ENCODE measurements at regions not wholly inside any gene's neighbourhood (a gene's known extent, or its start where the extent isn't known, plus 50 kb on each side); places are given as distances from the start of the nearest gene placed in this dataset.

DNA sequence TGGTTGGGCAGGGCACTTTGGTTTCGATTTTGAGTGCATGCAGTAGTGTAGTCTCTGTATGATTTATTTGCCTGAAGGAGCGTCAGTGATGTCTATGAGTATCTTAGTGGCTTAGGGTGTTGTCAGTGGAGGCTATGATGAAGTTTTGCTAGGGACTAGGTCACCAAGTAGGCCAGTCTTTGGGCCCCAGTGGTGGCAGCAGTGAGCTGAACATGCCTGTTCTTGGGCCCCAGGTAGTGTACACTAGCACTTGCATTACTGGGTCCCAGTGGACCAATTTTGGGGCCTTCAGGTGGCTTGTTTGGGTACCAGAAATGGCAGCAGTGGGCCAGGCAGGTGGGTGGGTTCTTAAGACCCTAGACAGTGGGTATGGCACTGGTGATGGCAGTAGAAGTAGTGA is 598.7 kb upstream of the SPRY2 start:
- peaks cover 2% of the 10 kb centered on the region for H3K9me3 Mint-ChIP-seq (ENCODE audit: insufficient read depth)
- no peak overlapping the region for H3K27ac ChIP-seq (ENCODE audit: low read length in 2 of 2)
- no peaks in the 10 kb centered on the region for H3K27me3 Mint-ChIP-seq
- H3K4me2 ChIP-seq (replicated peaks; ENCODE audit: low read depth, low read length, poor library complexity, severe bottlenecking), result no peak overlapping the region
- no peaks in the 10 kb centered on the region for H4K20me1 ChIP-seq (ENCODE audit: control insufficient read depth, insufficient read depth, low read length, poor library complexity, severe bottlenecking)
- H3K4me1 ChIP-seq (ENCODE audit: control insufficient read depth in 2 of 2, insufficient read depth in 2 of 2, low read length in 2 of 2), result no peaks in the 10 kb centered on the region
- TF ChIP-seq EZH2 (IDR thresholded peaks at IDR 0.05; ENCODE audit: borderline replicate concordance, insufficient read depth, low read depth, low read length, poor library complexity, severe bottlenecking), result no peak
- H3K4me1 Mint-ChIP-seq, result no peaks in the 10 kb centered on the region
- ATAC-seq (ENCODE audit: low read depth), result no peak
- 66% methylated on average over 2 of the region's 2 CpGs for WGBS (ENCODE audit: insufficient coverage)
- peaks cover 0 to 1% (median 0%) of the 10 kb centered on the region in 3 donors for H3K9me3 ChIP-seq (ENCODE audit: control extremely low read depth in 1 of 3, control insufficient read depth in 2 of 3, insufficient read depth in 1 of 3, low read length in 2 of 3)
- intact Hi-C loops (cut with micrococcal nuclease), result no loop called here
- no peaks in the 10 kb centered on the region for H3K36me3 ChIP-seq (replicated peaks in 1 of 2; ENCODE audit: control extremely low read depth in 1 of 2, control insufficient read depth in 1 of 2, extremely low read depth in 1 of 2, insufficient read depth in 2 of 2, low read length in 1 of 2)
- no peak overlapping the region for H3K4me3 ChIP-seq (ENCODE audit: control extremely low read depth in 1 of 5, extremely low read depth in 1 of 5, insufficient read depth in 1 of 5, low read depth in 2 of 5, low read length in 4 of 5)
- no peak overlapping the region for H3K4me3 Mint-ChIP-seq
- no peak for DNase-seq
- H3K79me2 ChIP-seq (ENCODE audit: control insufficient read depth, insufficient read depth, low read length), result no peaks in the 10 kb centered on the region
- no peak overlapping the region for H2AFZ ChIP-seq (ENCODE audit: insufficient read depth, low read depth, low read length, poor library complexity, severe bottlenecking)
- H3K27me3 ChIP-seq (replicated peaks in 1 of 4; ENCODE audit: control extremely low read depth in 1 of 4, control insufficient read depth in 3 of 4, insufficient read depth in 4 of 4, low read length in 3 of 4), result no peaks in the 10 kb centered on the region
- ChIA-PET POLR2A (no interaction called here), CTCF (no interaction called here)
- H3K27ac Mint-ChIP-seq, result no peak overlapping the region
- no peak overlapping the region for H3K9ac ChIP-seq (ENCODE audit: low read length)

DNA sequence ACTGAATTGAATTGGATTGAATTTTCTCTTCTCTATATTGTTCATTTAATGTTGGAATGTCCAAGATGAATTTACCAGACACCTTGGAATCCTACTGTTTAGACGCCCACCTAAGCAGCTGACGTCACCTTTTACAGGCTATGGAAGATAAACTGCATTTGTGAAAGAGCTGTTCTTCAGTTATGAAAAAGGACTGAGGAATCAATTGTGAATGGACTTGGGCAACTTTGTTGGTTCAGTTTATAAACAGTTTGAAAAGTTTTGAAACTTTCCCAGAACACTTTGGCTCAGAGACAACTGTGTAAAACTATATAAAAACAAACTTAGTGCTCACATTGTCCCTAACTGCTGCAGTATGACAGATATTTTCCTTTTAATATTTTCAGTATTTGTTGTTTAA is 590.8 kb upstream of the SPRY2 start:
- H3K4me3 ChIP-seq (ENCODE audit: control extremely low read depth in 1 of 5, extremely low read depth in 1 of 5, insufficient read depth in 1 of 5, low read depth in 2 of 5, low read length in 4 of 5), result no peak overlapping the region
- no peak overlapping the region for H3K9ac ChIP-seq (ENCODE audit: low read length)
- no peaks in the 10 kb centered on the region for H3K4me1 Mint-ChIP-seq
- H3K9me3 ChIP-seq (ENCODE audit: control extremely low read depth in 1 of 3, control insufficient read depth in 2 of 3, insufficient read depth in 1 of 3, low read length in 2 of 3), result no peaks in the 10 kb centered on the region
- H3K4me3 Mint-ChIP-seq, result no peak overlapping the region
- no peaks in the 10 kb centered on the region for H3K27me3 ChIP-seq (replicated peaks in 1 of 4; ENCODE audit: control extremely low read depth in 1 of 4, control insufficient read depth in 3 of 4, insufficient read depth in 4 of 4, low read length in 3 of 4)
- no peaks in the 10 kb centered on the region for H3K4me1 ChIP-seq (ENCODE audit: control insufficient read depth in 2 of 2, insufficient read depth in 2 of 2, low read length in 2 of 2)
- DNase-seq, result no peak
- no peak overlapping the region for H3K27ac ChIP-seq (ENCODE audit: low read length in 2 of 2)
- H3K4me2 ChIP-seq (replicated peaks; ENCODE audit: low read depth, low read length, poor library complexity, severe bottlenecking), result no peak overlapping the region
- CTCF ChIA-PET, result no interaction called here
- TF ChIP-seq, protein P1, sequence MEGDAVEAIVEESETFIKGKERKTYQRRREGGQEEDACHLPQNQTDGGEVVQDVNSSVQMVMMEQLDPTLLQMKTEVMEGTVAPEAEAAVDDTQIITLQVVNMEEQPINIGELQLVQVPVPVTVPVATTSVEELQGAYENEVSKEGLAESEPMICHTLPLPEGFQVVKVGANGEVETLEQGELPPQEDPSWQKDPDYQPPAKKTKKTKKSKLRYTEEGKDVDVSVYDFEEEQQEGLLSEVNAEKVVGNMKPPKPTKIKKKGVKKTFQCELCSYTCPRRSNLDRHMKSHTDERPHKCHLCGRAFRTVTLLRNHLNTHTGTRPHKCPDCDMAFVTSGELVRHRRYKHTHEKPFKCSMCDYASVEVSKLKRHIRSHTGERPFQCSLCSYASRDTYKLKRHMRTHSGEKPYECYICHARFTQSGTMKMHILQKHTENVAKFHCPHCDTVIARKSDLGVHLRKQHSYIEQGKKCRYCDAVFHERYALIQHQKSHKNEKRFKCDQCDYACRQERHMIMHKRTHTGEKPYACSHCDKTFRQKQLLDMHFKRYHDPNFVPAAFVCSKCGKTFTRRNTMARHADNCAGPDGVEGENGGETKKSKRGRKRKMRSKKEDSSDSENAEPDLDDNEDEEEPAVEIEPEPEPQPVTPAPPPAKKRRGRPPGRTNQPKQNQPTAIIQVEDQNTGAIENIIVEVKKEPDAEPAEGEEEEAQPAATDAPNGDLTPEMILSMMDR (IDR thresholded peaks at IDR 0.05), result no peak
- no peak for TF ChIP-seq EZH2 (IDR thresholded peaks at IDR 0.05; ENCODE audit: borderline replicate concordance, insufficient read depth, low read depth, low read length, poor library complexity, severe bottlenecking)
- H4K20me1 ChIP-seq (ENCODE audit: control insufficient read depth, insufficient read depth, low read length, poor library complexity, severe bottlenecking), result no peaks in the 10 kb centered on the region
- no peaks in the 10 kb centered on the region for H3K27me3 Mint-ChIP-seq
- no peaks in the 10 kb centered on the region for H3K36me3 ChIP-seq (replicated peaks in 1 of 2; ENCODE audit: control extremely low read depth in 1 of 2, control insufficient read depth in 1 of 2, extremely low read depth in 1 of 2, insufficient read depth in 2 of 2, low read length in 1 of 2)
- no peak for ATAC-seq (ENCODE audit: low read depth)
- no peaks in the 10 kb centered on the region for H3K9me3 Mint-ChIP-seq (ENCODE audit: insufficient read depth)
- POLR2A ChIA-PET, result no interaction called here
- WGBS (ENCODE audit: insufficient coverage), result no CpG with 5 or more reads among the region's 2 CpGs
- no peak overlapping the region for H2AFZ ChIP-seq (ENCODE audit: insufficient read depth, low read depth, low read length, poor library complexity, severe bottlenecking)
- no peak overlapping the region for H3K27ac Mint-ChIP-seq
- no peaks in the 10 kb centered on the region for H3K79me2 ChIP-seq (ENCODE audit: control insufficient read depth, insufficient read depth, low read length)
- intact Hi-C loops (cut with micrococcal nuclease), result no loop called here
